OCI-LY7 (cell line): ENCODE measurements at regions not wholly inside any gene's neighbourhood (a gene's known extent, or its start where the extent isn't known, plus 50 kb on each side); places are given as distances from the start of the nearest gene placed in this dataset.

Experiments
- BruUV-seq: library from RNA; stranded (reverse); fragments of 400-500 nt; replicated peaks from 2 replicates; lab custom pipeline; 2021; lab: Mats Ljungman, UMichigan
- CTCF ChIA-PET: fragments of 300-600 bp; sonication (Branson Sonifier 250); formaldehyde crosslinking; loops from one replicate; lab custom pipeline; 2022; ENCODE audit warnings: antibody characterized with exemption; ENCODE audit not compliant: unreplicated experiment; lab: Charles Lee
- POLR2A ChIA-PET: fragments of 300-600 bp; sonication (Branson Sonifier 250); formaldehyde crosslinking; loops from one replicate; lab custom pipeline; 2022; ENCODE audit warnings: antibody characterized with exemption; lab: Charles Lee
- DNase-seq: peaks from one replicate; pipeline ENCODE4 v3.0.0-alpha.2; 2015; ENCODE audit warnings: low spot score
- H2AFZ ChIP-seq: fragments of 200-600 bp; sonication (generic), shearing (Covaris generic); 2 replicates; pipeline ENCODE4 v1.6.1; 2014; ENCODE audit warnings: mild to moderate bottlenecking, antibody characterized with exemption, low read length, moderate library complexity
- H3K27ac ChIP-seq: fragments of 200-600 bp; sonication (generic); 2 replicates; pipeline ENCODE4 v1.5.1; 2014; ENCODE audit warnings: mixed run types, low read depth, mild to moderate bottlenecking, moderate library complexity, low read length, inconsistent platforms; ENCODE audit not compliant: poor library complexity, severe bottlenecking
- H3K36me3 ChIP-seq: fragments of 200-600 bp; sonication (generic); 2 replicates; pipeline ENCODE4 v1.6.1; 2014; ENCODE audit warnings: mild to moderate bottlenecking, antibody characterized with exemption, low read length, moderate library complexity, mixed read lengths; ENCODE audit not compliant: insufficient read depth
- H3K4me1 ChIP-seq: fragments of 200-600 bp; sonication (generic); 2 replicates; pipeline ENCODE4 v1.5.1; 2014; ENCODE audit warnings: mild to moderate bottlenecking, low read length; ENCODE audit not compliant: insufficient read depth, poor library complexity, severe bottlenecking
- H3K4me2 ChIP-seq: fragments of 200-600 bp; sonication (generic); 2 replicates; pipeline ENCODE4 v1.6.1; 2014; ENCODE audit warnings: mild to moderate bottlenecking, low read length
- H3K4me3 ChIP-seq: fragments of 200-600 bp; sonication (generic); 2 replicates; pipeline ENCODE4 v1.5.1; 2014; ENCODE audit warnings: mild to moderate bottlenecking, low read depth, low read length; ENCODE audit not compliant: poor library complexity, severe bottlenecking
- H3K79me2 ChIP-seq: fragments of 200-600 bp; sonication (generic); 2 replicates; pipeline ENCODE4 v1.6.1; 2016; ENCODE audit warnings: low read depth, mild to moderate bottlenecking, low read length, moderate library complexity, mixed read lengths; ENCODE audit not compliant: insufficient read depth
- H3K9me2 ChIP-seq: fragments of 200-600 bp; sonication (generic); 2 replicates; pipeline ENCODE4 v1.6.1; 2016; ENCODE audit warnings: mild to moderate bottlenecking, low read length, mixed read lengths; ENCODE audit not compliant: insufficient read depth
- H3K9me3 ChIP-seq: fragments of 200-600 bp; sonication (generic); 2 replicates; pipeline ENCODE4 v1.6.1; 2014; ENCODE audit warnings: mild to moderate bottlenecking, mixed run types, low read length, mixed read lengths
- H4K20me1 ChIP-seq: fragments of 200-600 bp; sonication (generic); 2 replicates; pipeline ENCODE4 v1.6.1; 2014; ENCODE audit warnings: mild to moderate bottlenecking, antibody characterized with exemption, low read length, moderate library complexity, mixed read lengths; ENCODE audit not compliant: insufficient read depth
- CTCF ChIP-seq: fragments of 200-600 bp; sonication (generic); conservative IDR thresholded peaks from 2 replicates; pipeline ENCODE4 v1.5.1; 2014; ENCODE audit warnings: mild to moderate bottlenecking, antibody characterized with exemption, low read length, moderate library complexity, mixed read lengths
- EZH2phosphoT487 ChIP-seq: fragments of 200-600 bp; sonication (generic); IDR thresholded peaks from 2 replicates; pipeline ENCODE4 v1.6.1; 2018; ENCODE audit warnings: low read depth, borderline replicate concordance, mild to moderate bottlenecking, mixed run types, antibody characterized with exemption, low read length, moderate library complexity, mixed read lengths
- intact Hi-C: fragments of 100-400 bp; cut with micrococcal nuclease; formaldehyde crosslinking; loops from one replicate; pipeline ENCODE4 v1.10.0; 2022; ENCODE audit not compliant: unreplicated experiment

- CTCF ChIA-PET = no interaction called here
- no peaks in the 10 kb centered on the region for H4K20me1 ChIP-seq
- H3K36me3 ChIP-seq = no peaks in the 10 kb centered on the region
- H2AFZ ChIP-seq = no peak overlapping the region
- POLR2A ChIA-PET = no interaction called here
- no peaks in the 10 kb centered on the region for H3K9me3 ChIP-seq
- no peak for TF ChIP-seq CTCF
- no peak for TF ChIP-seq EZH2phosphoT487
- H3K9me2 ChIP-seq = no peaks in the 10 kb centered on the region
- H3K79me2 ChIP-seq = no peaks in the 10 kb centered on the region
- no peak overlapping the region for H3K27ac ChIP-seq
- H3K4me3 ChIP-seq = no peak overlapping the region
- no peaks in the 10 kb centered on the region for H3K4me1 ChIP-seq
- BruUV-seq = no TSS peak
- DNase-seq = no peak
- intact Hi-C loops = no loop called here
- H3K4me2 ChIP-seq = no peak overlapping the region
These were observed 721.1 kb downstream of the QKI start for GRCh38 chr6:164135511-164136132.

- no peak overlapping the region for H3K4me2 ChIP-seq
- H3K9me2 ChIP-seq = no peaks in the 10 kb centered on the region
- no peaks in the 10 kb centered on the region for H3K4me1 ChIP-seq
- intact Hi-C loops = no loop called here
- POLR2A ChIA-PET = interaction anchor here (1.5 kb wide), 1 partner anchor 10 kb away, joined by 4 read pairs; no protein-coding TSS in a partner anchor
- CTCF ChIA-PET = no interaction called here
- no peaks in the 10 kb centered on the region for H4K20me1 ChIP-seq
- no peak overlapping the region for H3K4me3 ChIP-seq
- no peak for DNase-seq
- no peak for TF ChIP-seq CTCF
- TF ChIP-seq EZH2phosphoT487 = no peak
- no peak overlapping the region for H2AFZ ChIP-seq
- no TSS peak for BruUV-seq
- H3K27ac ChIP-seq = no peak overlapping the region
- H3K9me3 ChIP-seq = no peaks in the 10 kb centered on the region
- H3K79me2 ChIP-seq = no peaks in the 10 kb centered on the region
- H3K36me3 ChIP-seq = no peaks in the 10 kb centered on the region
These were observed 718.6 kb downstream of the QKI start for GRCh38 chr6:164133095-164133494.

- POLR2A ChIA-PET = no interaction called here
- intact Hi-C loops = no loop called here
- CTCF ChIA-PET = no interaction called here
- Histone ChIP-seq H2AFZ (no peak overlapping the region), H3K36me3 (no peaks in the 10 kb centered on the region), H3K4me2 (no peak overlapping the region), H3K9me2 (no peaks in the 10 kb centered on the region), H3K9me3 (no peaks in the 10 kb centered on the region), H3K4me3 (no peak overlapping the region), H3K27ac (no peak overlapping the region), H3K79me2 (no peaks in the 10 kb centered on the region), H3K4me1 (no peaks in the 10 kb centered on the region), H4K20me1 (no peaks in the 10 kb centered on the region)
- no peak for DNase-seq
- no TSS peak for BruUV-seq
- TF ChIP-seq EZH2phosphoT487 = no peak
- TF ChIP-seq CTCF = no peak
These were observed 716.1 kb downstream of the QKI start for GRCh38 chr6:164130585-164130984.
